ENCODE measurements at regions not wholly inside any gene's neighbourhood (a gene's known extent, or its start where the extent isn't known, plus 50 kb on each side); places are given as distances from the start of the nearest gene placed in this dataset.

GRCh38 chr1:4972761-4973320 lies 318.4 kb downstream of the AJAP1 start:
- Mint-ChIP-seq H3K36me3 (ENCODE audit: low read depth) (no peaks in the 10 kb centered on the region), H3K9me3 (no peaks in the 10 kb centered on the region), H3K27me3 (peaks cover 1% of the 10 kb centered on the region), H3K4me3 (no peak overlapping the region), H3K4me1 (ENCODE audit: low read depth) (no peaks in the 10 kb centered on the region), H3K27ac (no peak overlapping the region)
- CTCF ChIA-PET = no interaction called here
- intact Hi-C loops (cut with micrococcal nuclease) = no loop called here
- ATAC-seq (no peak), DNase-seq (no peak)
- TF ChIP-seq CTCF (IDR thresholded peaks at IDR 0.05) = no peak
- POLR2A ChIA-PET = no interaction called here

GRCh38 chr1:4971666-4972065 lies 317.3 kb downstream of the AJAP1 start:
- Mint-ChIP-seq H3K27ac (no peak overlapping the region), H3K27me3 (peaks cover 5% of the 10 kb centered on the region), H3K9me3 (no peaks in the 10 kb centered on the region), H3K36me3 (ENCODE audit: low read depth) (no peaks in the 10 kb centered on the region), H3K4me3 (no peak overlapping the region), H3K4me1 (ENCODE audit: low read depth) (no peaks in the 10 kb centered on the region)
- ChIA-PET POLR2A (no interaction called here), CTCF (no interaction called here)
- no peak for ATAC-seq
- intact Hi-C loops (cut with micrococcal nuclease) = no loop called here
- no peak for TF ChIP-seq CTCF (IDR thresholded peaks at IDR 0.05)
- no peak for DNase-seq

- intact Hi-C loops (cut with micrococcal nuclease) = no loop called here
- no peaks in the 10 kb centered on the region for H3K9me3 Mint-ChIP-seq
- POLR2A ChIA-PET = no interaction called here
- H3K4me3 Mint-ChIP-seq = no peak overlapping the region
- DNase-seq = no peak
- ATAC-seq = no peak
- H3K4me1 Mint-ChIP-seq (ENCODE audit: low read depth) = peaks cover 2% of the 10 kb centered on the region
- CTCF ChIA-PET = no interaction called here
- peaks cover 5% of the 10 kb centered on the region for H3K27me3 Mint-ChIP-seq
- H3K27ac Mint-ChIP-seq = no peak overlapping the region
- no peaks in the 10 kb centered on the region for H3K36me3 Mint-ChIP-seq (ENCODE audit: low read depth)
- TF ChIP-seq CTCF (IDR thresholded peaks at IDR 0.05) = no peak
Observed at GRCh38 chr1:4970532-4970931, 316.1 kb downstream of the AJAP1 start.

GRCh38 chr1:4969556-4970129 lies 315.2 kb downstream of the AJAP1 start:
- DNase-seq (no peak), ATAC-seq (no peak)
- ChIA-PET POLR2A (no interaction called here), CTCF (no interaction called here)
- H3K4me1 Mint-ChIP-seq (ENCODE audit: low read depth) = peaks cover 2% of the 10 kb centered on the region
- no peaks in the 10 kb centered on the region for H3K36me3 Mint-ChIP-seq (ENCODE audit: low read depth)
- H3K9me3 Mint-ChIP-seq = no peaks in the 10 kb centered on the region
- intact Hi-C loops (cut with micrococcal nuclease) = no loop called here
- no peak for TF ChIP-seq CTCF (IDR thresholded peaks at IDR 0.05)
- no peak overlapping the region for H3K27ac Mint-ChIP-seq
- H3K27me3 Mint-ChIP-seq = peaks cover 5% of the 10 kb centered on the region
- no peak overlapping the region for H3K4me3 Mint-ChIP-seq

- Mint-ChIP-seq H3K4me1 (ENCODE audit: low read depth) (peaks cover 2% of the 10 kb centered on the region), H3K4me3 (no peak overlapping the region), H3K9me3 (no peaks in the 10 kb centered on the region), H3K27me3 (peaks cover 14% of the 10 kb centered on the region), H3K27ac (no peak overlapping the region), H3K36me3 (ENCODE audit: low read depth) (no peaks in the 10 kb centered on the region)
- CTCF ChIA-PET = no interaction called here
- POLR2A ChIA-PET = no interaction called here
- DNase-seq (no peak), ATAC-seq (no peak)
- no peak for TF ChIP-seq CTCF (IDR thresholded peaks at IDR 0.05)
- intact Hi-C loops (cut with micrococcal nuclease) = no loop called here
Observed at GRCh38 chr1:4965346-4966075, 311.1 kb downstream of the AJAP1 start.

All from activated CD8-positive, alpha-beta T cell treated with anti-CD3 and anti-CD28 coated beads for 36 hours (primary cell).